ENCODE measurements at regions not wholly inside any gene's neighbourhood (a gene's known extent, or its start where the extent isn't known, plus 50 kb on each side); places are given as distances from the start of the nearest gene placed in this dataset.

- Mint-ChIP-seq H3K9me3 (no peaks in the 10 kb centered on the region; the same call in 2 of the 3 replicates), H3K27ac (no peak overlapping the region), H3K4me1 (no peaks in the 10 kb centered on the region; the same call in 2 of the 3 replicates), H3K36me3 (ENCODE audit: low read depth) (no peaks in the 10 kb centered on the region), H3K27me3 (ENCODE audit: insufficient read depth, low read depth, poor library complexity) (peaks cover 7% of the 10 kb centered on the region), H3K4me3 (no peak overlapping the region)
- no peaks in the 10 kb centered on the region for H3K4me1 ChIP-seq (ENCODE audit: insufficient read depth)
- H3K4me2 ChIP-seq, result no peak overlapping the region
- H3K9me2 ChIP-seq (ENCODE audit: insufficient read depth), result no peaks in the 10 kb centered on the region
- no peaks in the 10 kb centered on the region for H3K27me3 ChIP-seq (ENCODE audit: insufficient read depth)
- H3K36me3 ChIP-seq (ENCODE audit: insufficient read depth), result no peaks in the 10 kb centered on the region
- H3K27ac ChIP-seq (ENCODE audit: low read depth), result no peak overlapping the region
- no peaks in the 10 kb centered on the region for H3K79me2 ChIP-seq (replicated peaks; ENCODE audit: insufficient read depth)
- no peaks in the 10 kb centered on the region for H3F3A ChIP-seq (replicated peaks; ENCODE audit: low read depth)
- no peak for DNase-seq (ENCODE audit: low spot score)
- TF ChIP-seq EZH2 (IDR thresholded peaks at IDR 0.05; ENCODE audit: low read depth, unreplicated experiment) (no peak), ETS1 (IDR thresholded peaks at IDR 0.05) (no peak), EZH2phosphoT487 (IDR thresholded peaks at IDR 0.05; ENCODE audit: unreplicated experiment) (no peak), ZNF462 (CRISPR knock-in tag; IDR thresholded peaks at IDR 0.05) (no peak), NANOG (IDR thresholded peaks at IDR 0.05; ENCODE audit: borderline replicate concordance) (no peak), POLR2AphosphoS5 (IDR thresholded peaks at IDR 0.05; ENCODE audit: low read depth) (no peak), CREB1 (CRISPR knock-in tag; IDR thresholded peaks at IDR 0.05; ENCODE audit: low read depth) (no peak), JUNB (IDR thresholded peaks at IDR 0.05; ENCODE audit: unreplicated experiment) (no peak), STAT1 (IDR thresholded peaks at IDR 0.05; ENCODE audit: unreplicated experiment) (no peak), ZNF331 (CRISPR knock-in tag; IDR thresholded peaks at IDR 0.05; ENCODE audit: low read depth) (no peak), REST (IDR thresholded peaks at IDR 0.05; ENCODE audit: unreplicated experiment) (no peak), ZNF114 (CRISPR knock-in tag; IDR thresholded peaks at IDR 0.05) (no peak), CTCF (conservative IDR thresholded peaks at IDR 0.05; ENCODE audit: low read depth in 2 of 2) (no peak)
- no peak overlapping the region for H3K4me3 ChIP-seq
- H4K20me1 ChIP-seq (replicated peaks; ENCODE audit: insufficient read depth), result no peaks in the 10 kb centered on the region
- H2AFZ ChIP-seq, result 0 out of 2 replicates have a peak overlapping the region, but pooled peaks have one; percentile 28
- no peak for ATAC-seq
Observed at GRCh38 chr6:4606821-4607704, 169.1 kb upstream of the CDYL start.

All from GM23338 (cell line).